Sigmoid colon (tissue), 6 donors: ENCODE measurements at regions not wholly inside any gene's neighbourhood (a gene's known extent, or its start where the extent isn't known, plus 50 kb on each side); places are given as distances from the start of the nearest gene placed in this dataset.
"Not testable (repeated sequence)": the region's sequence is repeated elsewhere in the genome, so short reads cannot be mapped to it uniquely, and the experiment has no call there.

Source experiments
- DNase-seq: peaks from one replicate; pipeline ENCODE4 v3.0.0-alpha.2; 2019
- H3K27ac ChIP-seq, 4 donors: fragments of 200-600 bp; sonication (generic); one replicate each; pipeline ENCODE4 v1.5.1; 2016 to 2019; ENCODE audit warnings: mild to moderate bottlenecking in 1 of 4
- H3K27me3 ChIP-seq, 3 donors: fragments of 200-600 bp; sonication (generic); one replicate each; pipeline ENCODE4 v1.5.1; 2019; ENCODE audit warnings: mild to moderate bottlenecking in 1 of 3
- H3K36me3 ChIP-seq, 4 donors: fragments of 200-600 bp; sonication (generic); one replicate each; pipeline ENCODE4 v1.5.1; 2016 to 2019
- H3K4me1 ChIP-seq, 4 donors: fragments of 200-600 bp; sonication (generic); one replicate each; pipeline ENCODE4 v1.5.1; 2017 to 2019
- H3K4me3 ChIP-seq, 4 donors: fragments of 200-600 bp; sonication (generic); one replicate each; pipeline ENCODE4 v1.5.1; 2017 to 2019; ENCODE audit warnings: mild to moderate bottlenecking in 2 of 4, moderate library complexity in 1 of 4
- H3K9me3 ChIP-seq, 4 donors: fragments of 200-600 bp in 3 of 4; sonication (generic) in 3 of 4; one replicate each; pipeline versions ENCODE4 v1.5.1 to v1.6.1; 2013 to 2019
- CTCF ChIP-seq, 4 experiments: fragments of 450-650 bp in 3 of 4; fragments of 200-600 bp in 1 of 4; IDR thresholded peaks; one replicate each; pipeline ENCODE4 v1.5.1; 2016 to 2019; ENCODE audit warnings: antibody characterized with exemption in 4 of 4, mild to moderate bottlenecking in 3 of 4, moderate library complexity in 2 of 4
- EP300 ChIP-seq, 4 donors: sonication (generic); formaldehyde crosslinking; IDR thresholded peaks; one replicate each; pipeline ENCODE4 v1.6.1; 2017; ENCODE audit warnings: antibody characterized with exemption in 4 of 4
- POLR2A ChIP-seq, 2 donors: fragments of 450-650 bp; IDR thresholded peaks; one replicate each; pipeline ENCODE4 v1.6.1; 2016; ENCODE audit warnings: antibody characterized with exemption in 2 of 2, mild to moderate bottlenecking in 2 of 2, moderate library complexity in 2 of 2
- POLR2AphosphoS5 ChIP-seq, 4 donors: sonication (generic); formaldehyde crosslinking; IDR thresholded peaks; one replicate each; pipeline ENCODE4 v1.6.1; 2017; ENCODE audit warnings: antibody characterized with exemption in 4 of 4
- WGBS, 2 donors: extraction: QIAGEN DNeasy Blood & Tissue Kit; methylation state at CpG; one replicate each; pipeline ENCODE4 v1.1.7; 2013; 5-methylcytosine and 5-hydroxymethylcytosine counted together
- intact Hi-C: fragments of 100-400 bp; cut with DNase I; formaldehyde crosslinking; loops from one replicate; pipeline ENCODE4 v1.15.1; 2023
- donor health status: healthy with polysubstance abuse.
- donor health status: healthy.

- 93% methylated on average over 9 of the region's 9 CpGs for WGBS, 2 donors
- intact Hi-C loops: no loop called here
- H3K27ac ChIP-seq: no peak overlapping the region
- H3K4me3 ChIP-seq: no peak overlapping the region
- no peaks in the 10 kb centered on the region for H3K27me3 ChIP-seq
- no peaks in the 10 kb centered on the region for H3K9me3 ChIP-seq
- H3K4me1 ChIP-seq: peaks cover 0 to 13% (median 10%) of the 10 kb centered on the region in 4 donors
- H3K36me3 ChIP-seq: no peaks in the 10 kb centered on the region
- TF ChIP-seq POLR2A (IDR thresholded peaks at IDR 0.05) (no peak), POLR2AphosphoS5 (IDR thresholded peaks at IDR 0.05) (no peak), EP300 (IDR thresholded peaks at IDR 0.05) (no peak), CTCF (IDR thresholded peaks at IDR 0.05) (no peak)
- DNase-seq: no peak
Observed at GRCh38 chr2:54030396-54030741, 59.6 kb upstream of the PSME4 start.

- TF ChIP-seq EP300 (IDR thresholded peaks at IDR 0.05) (no peak), POLR2A (IDR thresholded peaks at IDR 0.05) (no peak), CTCF (IDR thresholded peaks at IDR 0.05) (no peak), POLR2AphosphoS5 (IDR thresholded peaks at IDR 0.05) (no peak)
- Histone ChIP-seq H3K9me3 (no peaks in the 10 kb centered on the region), H3K27me3 (no peaks in the 10 kb centered on the region), H3K27ac (no peak overlapping the region), H3K4me1 (peaks cover 0 to 13% (median 10%) of the 10 kb centered on the region in 4 donors), H3K4me3 (no peak overlapping the region), H3K36me3 (no peaks in the 10 kb centered on the region)
- intact Hi-C loops: no loop called here
- DNase-seq: no peak
- WGBS, 2 donors: 80 to 84% methylated on average over 11 of the region's 11 CpGs
Observed at GRCh38 chr2:54029721-54030395, 59.1 kb upstream of the PSME4 start.

- DNase-seq, H3K36me3 ChIP-seq, H3K27ac ChIP-seq, intact Hi-C loops, H3K9me3 ChIP-seq, H3K27me3 ChIP-seq, H3K4me3 ChIP-seq: not testable (repeated sequence)
- H3K4me1 ChIP-seq: peaks cover 0 to 25% (median 15%) of the 10 kb centered on the region in 4 donors
- 87 to 91% methylated on average over 6 of the region's 6 CpGs for WGBS, 2 donors
Observed at GRCh38 chr2:54025463-54026075, 54.8 kb upstream of the PSME4 start.

GRCh38 chr2:54024576-54024975 lies 53.8 kb upstream of the PSME4 start:
- 97 to 100% methylated on average over 2 of the region's 2 CpGs for WGBS, 2 donors
- no peak for DNase-seq
- TF ChIP-seq CTCF (IDR thresholded peaks at IDR 0.05): no peak
- no peak for TF ChIP-seq POLR2A (IDR thresholded peaks at IDR 0.05)
- no peak for TF ChIP-seq EP300 (IDR thresholded peaks at IDR 0.05)
- no peak for TF ChIP-seq POLR2AphosphoS5 (IDR thresholded peaks at IDR 0.05)

GRCh38 chr2:54021702-54022101 lies 50.9 kb upstream of the PSME4 start:
- 77 to 79% methylated on average over 3 of the region's 3 CpGs for WGBS, 2 donors
- H3K4me3 ChIP-seq: no peak overlapping the region
- H3K9me3 ChIP-seq: peaks cover 0 to 4% (median 0%) of the 10 kb centered on the region in 4 donors
- no peak for DNase-seq
- peaks cover 0 to 27% (median 10%) of the 10 kb centered on the region in 4 donors for H3K4me1 ChIP-seq
- H3K27ac ChIP-seq: peak overlapping the region in 3 of 4 donors; percentile 50 to 67 (median 60)
- H3K36me3 ChIP-seq: no peaks in the 10 kb centered on the region
- H3K27me3 ChIP-seq: no peaks in the 10 kb centered on the region
- TF ChIP-seq EP300 (IDR thresholded peaks at IDR 0.05) (peak; percentile 42 to 84 (median 54)), POLR2AphosphoS5 (IDR thresholded peaks at IDR 0.05) (peak; percentile 26 to 57 (median 44)), POLR2A (IDR thresholded peaks at IDR 0.05) (no peak), CTCF (IDR thresholded peaks at IDR 0.05) (no peak)
- intact Hi-C loops: no loop called here

More at GRCh38 chr2:54024576-54024975, 53.8 kb upstream of the PSME4 start:
- H3K4me1 ChIP-seq: peaks cover 0 to 33% (median 15%) of the 10 kb centered on the region in 4 donors
- H3K36me3 ChIP-seq: no peaks in the 10 kb centered on the region
- H3K27ac ChIP-seq: no peak overlapping the region
- intact Hi-C loops: no loop called here
- peaks cover 0 to 4% (median 0%) of the 10 kb centered on the region in 4 donors for H3K9me3 ChIP-seq
- no peaks in the 10 kb centered on the region for H3K27me3 ChIP-seq
- H3K4me3 ChIP-seq: no peak overlapping the region
